ENCODE measurements at regions not wholly inside any gene's neighbourhood (a gene's known extent, or its start where the extent isn't known, plus 50 kb on each side); places are given as distances from the start of the nearest gene placed in this dataset.

DNA sequence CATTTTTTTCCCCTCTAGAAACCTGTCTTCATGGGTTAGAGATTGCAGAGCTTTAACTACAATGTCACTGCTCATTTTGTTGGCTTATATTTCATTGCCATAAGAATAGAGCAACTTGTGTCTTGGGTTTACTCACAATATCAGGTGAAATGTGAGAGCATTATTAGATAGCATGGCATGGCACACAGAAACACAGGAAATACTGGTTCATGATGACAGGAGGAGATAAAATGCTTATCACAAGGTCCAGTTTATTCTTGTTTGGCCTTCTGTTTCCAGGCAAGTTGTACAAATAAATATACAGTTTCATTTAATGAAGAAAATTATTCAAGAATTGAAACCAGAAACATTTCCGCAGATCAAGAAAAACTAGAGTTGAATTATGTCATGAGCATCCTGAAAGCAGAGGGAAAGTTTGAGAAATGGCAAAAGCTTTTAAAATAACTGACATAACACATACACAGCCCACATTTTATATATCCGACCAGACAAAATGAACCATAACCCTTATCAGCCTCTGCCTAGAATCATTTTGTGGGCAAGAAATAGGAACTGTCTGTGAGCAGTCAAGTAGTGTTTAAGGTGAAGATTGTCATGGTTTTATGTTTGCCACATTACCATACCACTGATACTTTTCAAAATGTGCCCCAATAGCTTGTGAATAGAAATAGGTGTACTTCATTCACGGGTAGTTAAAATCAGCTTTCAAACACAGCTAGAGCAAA is 297.9 kb upstream of the ARGLU1 start:
- no peak for ATAC-seq
- no peak overlapping the region for H3K27ac ChIP-seq
- no peak overlapping the region for H3K4me3 ChIP-seq
- no peaks in the 10 kb centered on the region for H3K4me1 ChIP-seq
- TF ChIP-seq, protein P1, sequence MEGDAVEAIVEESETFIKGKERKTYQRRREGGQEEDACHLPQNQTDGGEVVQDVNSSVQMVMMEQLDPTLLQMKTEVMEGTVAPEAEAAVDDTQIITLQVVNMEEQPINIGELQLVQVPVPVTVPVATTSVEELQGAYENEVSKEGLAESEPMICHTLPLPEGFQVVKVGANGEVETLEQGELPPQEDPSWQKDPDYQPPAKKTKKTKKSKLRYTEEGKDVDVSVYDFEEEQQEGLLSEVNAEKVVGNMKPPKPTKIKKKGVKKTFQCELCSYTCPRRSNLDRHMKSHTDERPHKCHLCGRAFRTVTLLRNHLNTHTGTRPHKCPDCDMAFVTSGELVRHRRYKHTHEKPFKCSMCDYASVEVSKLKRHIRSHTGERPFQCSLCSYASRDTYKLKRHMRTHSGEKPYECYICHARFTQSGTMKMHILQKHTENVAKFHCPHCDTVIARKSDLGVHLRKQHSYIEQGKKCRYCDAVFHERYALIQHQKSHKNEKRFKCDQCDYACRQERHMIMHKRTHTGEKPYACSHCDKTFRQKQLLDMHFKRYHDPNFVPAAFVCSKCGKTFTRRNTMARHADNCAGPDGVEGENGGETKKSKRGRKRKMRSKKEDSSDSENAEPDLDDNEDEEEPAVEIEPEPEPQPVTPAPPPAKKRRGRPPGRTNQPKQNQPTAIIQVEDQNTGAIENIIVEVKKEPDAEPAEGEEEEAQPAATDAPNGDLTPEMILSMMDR (IDR thresholded peaks at IDR 0.05): no peak
- TF ChIP-seq POLR2A (IDR thresholded peaks at IDR 0.05): no peak
- no peaks in the 10 kb centered on the region for H3K27me3 ChIP-seq
- intact Hi-C loops (cut with DNase I): no loop called here
- no peaks in the 10 kb centered on the region for H3K36me3 ChIP-seq
- whole genome bisulfite sequencing (ENCODE audit: insufficient coverage, low coverage, low lambda C conversion rate, missing lambda C conversion rate): 42% methylated on average over 3 of the region's 3 CpGs
- DNase-seq: no peak
- H3K9me3 ChIP-seq: no peaks in the 10 kb centered on the region

- 37% methylated on average over 4 of the region's 4 CpGs for WGBS (ENCODE audit: insufficient coverage, low coverage, low lambda C conversion rate, missing lambda C conversion rate)
- intact Hi-C loops (cut with DNase I): no loop called here
- H3K9me3 ChIP-seq: no peaks in the 10 kb centered on the region
- no peak for ATAC-seq
- no peak overlapping the region for H3K4me3 ChIP-seq
- TF ChIP-seq, protein P1 (IDR thresholded peaks at IDR 0.05): no peak
- TF ChIP-seq POLR2A (IDR thresholded peaks at IDR 0.05): no peak
- no peaks in the 10 kb centered on the region for H3K36me3 ChIP-seq
- H3K27ac ChIP-seq: no peak overlapping the region
- no peaks in the 10 kb centered on the region for H3K27me3 ChIP-seq
- no peak for DNase-seq
- H3K4me1 ChIP-seq: no peaks in the 10 kb centered on the region
These were observed 291.6 kb upstream of the ARGLU1 start for GRCh38 chr13:106859533-106859904.

- H3K9me3 ChIP-seq: no peaks in the 10 kb centered on the region
- intact Hi-C loops (cut with DNase I): no loop called here
- H3K4me1 ChIP-seq: no peaks in the 10 kb centered on the region
- no peak overlapping the region for H3K27ac ChIP-seq
- no peak overlapping the region for H3K4me3 ChIP-seq
- no peaks in the 10 kb centered on the region for H3K27me3 ChIP-seq
- TF ChIP-seq, protein P1 (IDR thresholded peaks at IDR 0.05): no peak
- TF ChIP-seq POLR2A (IDR thresholded peaks at IDR 0.05): no peak
- no peak for DNase-seq
- ATAC-seq: no peak
- no peaks in the 10 kb centered on the region for H3K36me3 ChIP-seq
- 37% methylated on average over 12 of the region's 12 CpGs for WGBS (ENCODE audit: insufficient coverage, low coverage, low lambda C conversion rate, missing lambda C conversion rate)
These were observed 291.1 kb upstream of the ARGLU1 start for GRCh38 chr13:106858903-106859532.

DNA sequence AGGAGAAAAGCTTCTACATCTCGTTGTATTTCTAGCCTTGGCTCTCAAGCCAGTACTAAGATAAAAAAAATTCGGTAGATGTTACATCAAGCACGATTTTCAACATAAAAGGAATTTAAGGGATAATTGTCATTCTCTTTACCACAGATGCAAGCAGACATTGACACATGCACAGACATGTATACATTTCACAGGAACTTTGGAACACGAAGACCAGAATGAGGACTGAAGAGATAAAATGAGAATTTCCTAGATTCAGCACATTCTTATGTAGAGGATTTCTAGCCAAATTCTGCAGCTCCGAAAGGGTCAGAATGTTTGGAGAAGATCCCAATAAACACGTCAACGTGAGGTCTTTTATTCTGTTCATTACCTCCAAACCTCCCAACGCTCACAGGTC is 284.5 kb upstream of the ARGLU1 start:
- ATAC-seq (no peak), DNase-seq (no peak)
- 44% methylated on average over 7 of the region's 8 CpGs for WGBS (ENCODE audit: insufficient coverage, low coverage, low lambda C conversion rate, missing lambda C conversion rate)
- TF ChIP-seq POLR2A (IDR thresholded peaks at IDR 0.05): no peak
- TF ChIP-seq, protein P1 (IDR thresholded peaks at IDR 0.05): no peak
- intact Hi-C loops (cut with DNase I): no loop called here
- Histone ChIP-seq H3K9me3 (no peaks in the 10 kb centered on the region), H3K4me1 (no peaks in the 10 kb centered on the region), H3K4me3 (no peak overlapping the region), H3K27ac (no peak overlapping the region), H3K36me3 (no peaks in the 10 kb centered on the region), H3K27me3 (no peaks in the 10 kb centered on the region)
